GM19455 (cell line): ENCODE measurements at regions not wholly inside any gene's neighbourhood (a gene's known extent, or its start where the extent isn't known, plus 50 kb on each side); places are given as distances from the start of the nearest gene placed in this dataset.
A peak's percentile ranks its signal among the peaks of the same experiment; 100 is the strongest.

Experiments used
- ATAC-seq: cut with Tn5 transposase; IDR thresholded peaks from one replicate; pipeline ENCODE4 v1.9.1; 2021; ENCODE audit not compliant: unreplicated experiment

GRCh38 chr12:38138225-38139221 is 178.1 kb upstream of the ALG10B start:
- peak; percentile 69 for ATAC-seq

- ATAC-seq, result no peak
Measured at GRCh38 chr12:38139456-38139855, 177.1 kb upstream of the ALG10B start.

GRCh38 chr12:38141239-38141638 is 175.3 kb upstream of the ALG10B start:
- no peak for ATAC-seq

- no peak for ATAC-seq
Measured at GRCh38 chr12:38141861-38142260, 174.7 kb upstream of the ALG10B start.

- ATAC-seq, result no peak
Measured at GRCh38 chr12:38142974-38143373, 173.6 kb upstream of the ALG10B start.

GRCh38 chr12:38144049-38144448 is 172.5 kb upstream of the ALG10B start:
- no peak for ATAC-seq

- no peak for ATAC-seq
Measured at GRCh38 chr12:38144601-38145436, 171.8 kb upstream of the ALG10B start.

GRCh38 chr12:38149395-38150073 is 167.0 kb upstream of the ALG10B start:
- no peak for ATAC-seq

GRCh38 chr12:38151991-38152700 is 164.4 kb upstream of the ALG10B start:
- no peak for ATAC-seq

GRCh38 chr12:38152816-38153736 is 163.5 kb upstream of the ALG10B start:
- ATAC-seq, result no peak

GRCh38 chr12:38153737-38154061 is 162.9 kb upstream of the ALG10B start:
- no peak for ATAC-seq

- no peak for ATAC-seq
Measured at GRCh38 chr12:38154096-38155019, 162.2 kb upstream of the ALG10B start.

GRCh38 chr12:38155020-38155395 is 161.6 kb upstream of the ALG10B start:
- no peak for ATAC-seq

- ATAC-seq, result no peak
Measured at GRCh38 chr12:38155526-38156496, 160.8 kb upstream of the ALG10B start.

- no peak for ATAC-seq
Measured at GRCh38 chr12:38156497-38157245, 159.9 kb upstream of the ALG10B start.

GRCh38 chr12:38157274-38157932 is 159.2 kb upstream of the ALG10B start:
- no peak for ATAC-seq
